PC-3 (cell line): ENCODE measurements at regions not wholly inside any gene's neighbourhood (a gene's known extent, or its start where the extent isn't known, plus 50 kb on each side); places are given as distances from the start of the nearest gene placed in this dataset.

Experiments
- EZH2 ChIP-seq: fragments of 300-600 bp; sonication (generic); IDR thresholded peaks from one replicate; pipeline ENCODE4 v1.6.1; 2017; ENCODE audit warnings: antibody characterized with exemption, mild to moderate bottlenecking, low read length; ENCODE audit not compliant: unreplicated experiment
- TF ChIP-seq, protein P1 (sequence below): fragments of 300-600 bp; sonication (generic); conservative IDR thresholded peaks from 2 replicates; pipeline ENCODE4 v1.5.1; 2017; ENCODE audit warnings: antibody characterized with exemption, low read depth, mild to moderate bottlenecking, low read length

DNA sequence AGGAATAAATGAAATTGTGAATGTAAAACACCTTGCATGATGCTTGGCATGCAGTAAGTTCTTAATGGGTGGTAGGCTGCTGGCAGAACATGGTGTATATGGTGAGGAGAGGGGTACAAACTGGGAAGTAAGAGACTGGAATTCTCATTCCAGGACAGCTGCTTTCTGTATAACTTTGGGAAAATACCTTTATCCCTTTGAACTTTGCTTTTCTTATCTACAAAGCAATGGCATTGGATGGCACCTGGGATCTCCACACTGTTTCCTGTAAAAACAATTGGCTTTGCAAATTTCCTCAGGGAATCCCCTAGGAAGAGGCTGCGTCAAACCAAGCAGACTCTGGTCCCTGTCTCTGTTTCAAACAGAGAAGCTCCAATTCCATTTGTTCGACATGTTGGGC lies 100.7 kb upstream of the SLC4A7 start:
- TF ChIP-seq, protein P1, sequence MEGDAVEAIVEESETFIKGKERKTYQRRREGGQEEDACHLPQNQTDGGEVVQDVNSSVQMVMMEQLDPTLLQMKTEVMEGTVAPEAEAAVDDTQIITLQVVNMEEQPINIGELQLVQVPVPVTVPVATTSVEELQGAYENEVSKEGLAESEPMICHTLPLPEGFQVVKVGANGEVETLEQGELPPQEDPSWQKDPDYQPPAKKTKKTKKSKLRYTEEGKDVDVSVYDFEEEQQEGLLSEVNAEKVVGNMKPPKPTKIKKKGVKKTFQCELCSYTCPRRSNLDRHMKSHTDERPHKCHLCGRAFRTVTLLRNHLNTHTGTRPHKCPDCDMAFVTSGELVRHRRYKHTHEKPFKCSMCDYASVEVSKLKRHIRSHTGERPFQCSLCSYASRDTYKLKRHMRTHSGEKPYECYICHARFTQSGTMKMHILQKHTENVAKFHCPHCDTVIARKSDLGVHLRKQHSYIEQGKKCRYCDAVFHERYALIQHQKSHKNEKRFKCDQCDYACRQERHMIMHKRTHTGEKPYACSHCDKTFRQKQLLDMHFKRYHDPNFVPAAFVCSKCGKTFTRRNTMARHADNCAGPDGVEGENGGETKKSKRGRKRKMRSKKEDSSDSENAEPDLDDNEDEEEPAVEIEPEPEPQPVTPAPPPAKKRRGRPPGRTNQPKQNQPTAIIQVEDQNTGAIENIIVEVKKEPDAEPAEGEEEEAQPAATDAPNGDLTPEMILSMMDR = no peak
- no peak for TF ChIP-seq EZH2
